ENCODE measurements at regions not wholly inside any gene's neighbourhood (a gene's known extent, or its start where the extent isn't known, plus 50 kb on each side); places are given as distances from the start of the nearest gene placed in this dataset.

DNA sequence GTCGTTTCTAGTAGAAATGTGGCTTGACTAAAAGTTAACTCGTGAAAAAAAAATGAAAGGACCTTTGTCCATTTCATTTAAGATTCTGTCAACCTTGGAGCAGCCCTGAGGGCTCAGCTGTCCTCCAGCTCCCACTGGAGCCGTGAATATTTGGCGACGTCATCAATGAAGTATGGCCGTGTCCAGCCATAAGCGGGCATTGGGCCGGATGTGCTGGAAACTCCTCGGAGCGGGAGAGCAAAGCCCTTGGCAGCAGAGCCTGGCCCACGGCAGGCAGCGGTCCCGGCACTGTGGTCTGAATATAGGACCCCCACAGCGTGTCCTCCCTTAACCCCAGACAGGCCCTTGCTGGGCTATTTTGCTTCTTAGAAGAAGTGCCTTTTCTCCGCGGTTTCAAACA lies 50.0 kb downstream of the JAKMIP3 start:
- no peaks in the 10 kb centered on the region for H3K4me1 ChIP-seq
- H3K27me3 ChIP-seq = no peaks in the 10 kb centered on the region
- H3K27ac ChIP-seq = no peak overlapping the region
- no peak overlapping the region for H3K4me3 ChIP-seq
- TF ChIP-seq CTCF (IDR thresholded peaks at IDR 0.05) (no peak), POLR2A (IDR thresholded peaks at IDR 0.05) (no peak)
- H3K9me3 ChIP-seq = no peaks in the 10 kb centered on the region
- DNase-seq = no peak
- no peaks in the 10 kb centered on the region for H3K36me3 ChIP-seq

- H3K36me3 ChIP-seq = no peaks in the 10 kb centered on the region
- no peak overlapping the region for H3K27ac ChIP-seq
- no peaks in the 10 kb centered on the region for H3K27me3 ChIP-seq
- TF ChIP-seq CTCF (IDR thresholded peaks at IDR 0.05) (no peak), POLR2A (IDR thresholded peaks at IDR 0.05) (no peak)
- H3K4me3 ChIP-seq = no peak overlapping the region
- no peaks in the 10 kb centered on the region for H3K9me3 ChIP-seq
- no peaks in the 10 kb centered on the region for H3K4me1 ChIP-seq
- DNase-seq = no peak
Observed at GRCh38 chr10:132117146-132117545, 51.4 kb downstream of the JAKMIP3 start.

GRCh38 chr10:132117636-132118190 lies 52.0 kb downstream of the JAKMIP3 start:
- Histone ChIP-seq H3K4me1 (no peaks in the 10 kb centered on the region), H3K4me3 (no peak overlapping the region), H3K27me3 (no peaks in the 10 kb centered on the region), H3K36me3 (no peaks in the 10 kb centered on the region), H3K9me3 (no peaks in the 10 kb centered on the region), H3K27ac (no peak overlapping the region)
- DNase-seq = no peak
- no peak for TF ChIP-seq POLR2A (IDR thresholded peaks at IDR 0.05)
- TF ChIP-seq CTCF (IDR thresholded peaks at IDR 0.05) = no peak

GRCh38 chr10:132118366-132118765 lies 52.6 kb downstream of the JAKMIP3 start:
- Histone ChIP-seq H3K4me3 (no peak overlapping the region), H3K27me3 (no peaks in the 10 kb centered on the region), H3K36me3 (no peaks in the 10 kb centered on the region), H3K4me1 (no peaks in the 10 kb centered on the region), H3K27ac (no peak overlapping the region), H3K9me3 (no peaks in the 10 kb centered on the region)
- TF ChIP-seq POLR2A (IDR thresholded peaks at IDR 0.05) (no peak), CTCF (IDR thresholded peaks at IDR 0.05) (no peak)
- DNase-seq = no peak

GRCh38 chr10:132120200-132120599 lies 54.5 kb downstream of the JAKMIP3 start:
- no peaks in the 10 kb centered on the region for H3K9me3 ChIP-seq
- H3K27ac ChIP-seq = no peak overlapping the region
- DNase-seq = no peak
- H3K4me3 ChIP-seq = no peak overlapping the region
- no peaks in the 10 kb centered on the region for H3K27me3 ChIP-seq
- H3K4me1 ChIP-seq = no peaks in the 10 kb centered on the region
- TF ChIP-seq POLR2A (IDR thresholded peaks at IDR 0.05) = no peak
- TF ChIP-seq CTCF (IDR thresholded peaks at IDR 0.05) = no peak
- no peaks in the 10 kb centered on the region for H3K36me3 ChIP-seq
